IgD-negative memory B cell (primary cell): ENCODE measurements at regions not wholly inside any gene's neighbourhood (a gene's known extent, or its start where the extent isn't known, plus 50 kb on each side); places are given as distances from the start of the nearest gene placed in this dataset.

Experiments used
- H3K27ac Mint-ChIP-seq, 3 donors: one replicate each; pipeline ENCODE4 v1.8.0; 2020 to 2022; ENCODE audit warnings: mild to moderate bottlenecking in 3 of 3, mixed read lengths in 3 of 3, moderate library complexity in 1 of 3
- H3K27me3 Mint-ChIP-seq: one replicate; pipeline ENCODE4 v1.8.0; 2021; ENCODE audit warnings: mixed read lengths
- H3K36me3 Mint-ChIP-seq: one replicate; pipeline ENCODE4 v1.8.0; 2020; ENCODE audit warnings: mild to moderate bottlenecking, mixed read lengths
- H3K4me1 Mint-ChIP-seq, 3 donors: one replicate each; pipeline ENCODE4 v1.8.0; 2020 to 2022; ENCODE audit warnings: mixed read lengths in 3 of 3, mild to moderate bottlenecking in 1 of 3
- H3K4me3 Mint-ChIP-seq, 4 donors: one replicate each; pipeline ENCODE4 v1.8.0; 2020 to 2022; ENCODE audit warnings: mild to moderate bottlenecking in 4 of 4, mixed read lengths in 4 of 4, moderate library complexity in 3 of 4
- H3K9me3 Mint-ChIP-seq, 3 donors: one replicate each; pipeline ENCODE4 v1.8.0; 2020 to 2021; ENCODE audit warnings: mixed read lengths in 3 of 3, mild to moderate bottlenecking in 1 of 3

DNA sequence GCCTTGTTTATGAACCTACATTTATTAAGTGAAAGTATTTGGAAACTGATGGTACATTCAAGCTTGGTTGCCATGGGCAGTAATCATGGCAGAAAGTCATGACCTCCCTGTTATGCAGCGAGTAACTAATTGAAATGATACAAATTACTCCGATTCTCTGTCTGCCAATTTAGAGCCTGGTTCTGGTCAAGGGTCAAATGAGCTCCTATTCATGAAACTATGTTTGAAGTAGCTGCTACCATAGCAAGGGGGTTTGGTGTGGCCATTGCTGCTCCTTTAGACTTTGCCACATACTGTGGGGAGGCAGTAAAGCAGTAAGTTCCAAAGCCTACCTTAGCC lies 187.2 kb upstream of the FOXD3 start:
- Mint-ChIP-seq H3K27me3 (no peaks in the 10 kb centered on the region), H3K36me3 (no peaks in the 10 kb centered on the region), H3K4me1 (no peaks in the 10 kb centered on the region), H3K9me3 (peaks cover 0 to 1% (median 0%) of the 10 kb centered on the region in 3 donors), H3K27ac (no peak overlapping the region), H3K4me3 (no peak overlapping the region)

DNA sequence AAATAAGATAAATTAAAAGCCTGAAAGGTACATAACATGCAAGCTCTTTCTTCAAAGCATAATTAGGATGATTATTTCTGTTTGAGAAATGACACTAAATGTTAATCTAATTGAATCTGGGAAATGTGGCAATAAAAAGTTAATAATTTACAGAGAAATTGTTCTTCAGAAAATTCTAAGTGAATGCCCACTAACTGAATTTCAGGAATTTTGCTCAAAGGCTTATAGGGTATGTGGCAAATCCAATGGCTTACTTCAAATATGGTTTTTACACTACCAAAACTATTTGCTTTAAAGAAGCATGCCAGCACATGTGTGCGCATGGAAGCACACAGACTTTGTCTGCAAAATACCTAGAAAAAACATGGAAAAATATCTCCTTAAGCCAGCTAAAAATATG lies 186.6 kb upstream of the FOXD3 start:
- Mint-ChIP-seq H3K9me3 (peaks cover 0 to 1% (median 0%) of the 10 kb centered on the region in 3 donors), H3K27me3 (no peaks in the 10 kb centered on the region), H3K36me3 (no peaks in the 10 kb centered on the region), H3K27ac (no peak overlapping the region), H3K4me3 (no peak overlapping the region), H3K4me1 (no peaks in the 10 kb centered on the region)

DNA sequence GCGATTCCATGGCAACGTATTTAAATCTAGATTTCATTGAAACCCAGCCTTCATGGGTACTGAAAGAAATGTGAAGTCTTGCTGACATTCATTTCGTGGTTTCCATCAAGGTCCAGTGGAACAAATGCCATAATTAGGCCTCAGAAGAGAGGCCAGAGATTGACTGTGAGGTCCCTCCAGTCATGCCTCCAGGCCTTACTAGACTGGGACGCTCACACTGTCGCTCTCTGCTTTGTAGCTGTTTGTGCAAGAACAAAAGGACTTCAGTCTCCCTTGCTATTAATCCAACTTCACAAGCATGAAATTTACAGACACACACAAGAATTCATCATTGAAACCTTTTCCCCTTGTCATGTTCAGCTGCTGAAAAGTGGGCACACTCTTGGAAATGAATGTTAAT lies 180.4 kb upstream of the FOXD3 start:
- Mint-ChIP-seq H3K27ac (no peak overlapping the region), H3K4me1 (peaks cover 0 to 1% (median 0%) of the 10 kb centered on the region in 3 donors), H3K27me3 (no peaks in the 10 kb centered on the region), H3K9me3 (peaks cover 0 to 1% (median 0%) of the 10 kb centered on the region in 3 donors), H3K36me3 (no peaks in the 10 kb centered on the region), H3K4me3 (no peak overlapping the region)

DNA sequence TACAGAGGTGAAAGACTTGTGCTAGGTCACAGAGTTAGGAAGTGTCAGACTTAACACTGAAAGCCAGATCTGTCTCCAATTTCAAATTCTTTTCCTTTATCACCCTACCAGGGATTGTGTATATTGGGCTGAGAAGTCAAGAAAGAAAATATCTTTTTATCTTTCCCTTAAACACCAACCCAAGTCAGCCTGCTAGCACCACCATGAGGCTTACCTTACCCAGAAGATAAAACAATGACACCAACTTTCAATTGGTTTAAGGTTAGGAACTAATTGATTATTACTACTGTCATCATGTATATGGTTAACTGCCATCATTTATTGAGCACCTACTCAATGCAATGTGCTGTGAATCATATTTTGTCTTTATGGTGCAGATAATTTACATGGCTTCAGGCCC lies 178.9 kb upstream of the FOXD3 start:
- no peaks in the 10 kb centered on the region for H3K27me3 Mint-ChIP-seq
- peaks cover 0 to 1% (median 0%) of the 10 kb centered on the region in 3 donors for H3K4me1 Mint-ChIP-seq
- no peak overlapping the region for H3K4me3 Mint-ChIP-seq
- H3K9me3 Mint-ChIP-seq = no peaks in the 10 kb centered on the region
- H3K27ac Mint-ChIP-seq = no peak overlapping the region
- no peaks in the 10 kb centered on the region for H3K36me3 Mint-ChIP-seq

DNA sequence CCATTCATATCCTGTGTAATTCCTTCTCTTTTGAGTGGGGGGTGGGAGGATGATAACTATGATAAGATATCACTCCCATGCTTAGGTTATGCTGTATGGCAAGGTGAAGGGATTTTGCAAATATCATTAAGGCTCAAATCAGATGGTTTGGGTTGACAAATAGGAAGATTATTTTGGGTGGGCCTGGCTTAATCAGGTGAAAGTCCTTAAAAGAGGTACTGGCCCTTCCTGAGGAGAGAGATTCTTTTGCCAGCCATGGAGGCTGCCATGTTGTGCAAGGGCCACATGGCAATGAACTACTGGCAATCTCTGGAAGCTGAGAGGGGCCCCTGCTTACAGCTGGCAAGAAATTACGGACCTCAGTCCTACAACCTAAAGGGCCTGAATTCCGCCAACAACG lies 174.6 kb upstream of the FOXD3 start:
- H3K9me3 Mint-ChIP-seq = no peaks in the 10 kb centered on the region
- H3K4me3 Mint-ChIP-seq = no peak overlapping the region
- H3K36me3 Mint-ChIP-seq = no peaks in the 10 kb centered on the region
- no peak overlapping the region for H3K27ac Mint-ChIP-seq
- peaks cover 0 to 1% (median 0%) of the 10 kb centered on the region in 3 donors for H3K4me1 Mint-ChIP-seq
- H3K27me3 Mint-ChIP-seq = peaks cover 8% of the 10 kb centered on the region

DNA sequence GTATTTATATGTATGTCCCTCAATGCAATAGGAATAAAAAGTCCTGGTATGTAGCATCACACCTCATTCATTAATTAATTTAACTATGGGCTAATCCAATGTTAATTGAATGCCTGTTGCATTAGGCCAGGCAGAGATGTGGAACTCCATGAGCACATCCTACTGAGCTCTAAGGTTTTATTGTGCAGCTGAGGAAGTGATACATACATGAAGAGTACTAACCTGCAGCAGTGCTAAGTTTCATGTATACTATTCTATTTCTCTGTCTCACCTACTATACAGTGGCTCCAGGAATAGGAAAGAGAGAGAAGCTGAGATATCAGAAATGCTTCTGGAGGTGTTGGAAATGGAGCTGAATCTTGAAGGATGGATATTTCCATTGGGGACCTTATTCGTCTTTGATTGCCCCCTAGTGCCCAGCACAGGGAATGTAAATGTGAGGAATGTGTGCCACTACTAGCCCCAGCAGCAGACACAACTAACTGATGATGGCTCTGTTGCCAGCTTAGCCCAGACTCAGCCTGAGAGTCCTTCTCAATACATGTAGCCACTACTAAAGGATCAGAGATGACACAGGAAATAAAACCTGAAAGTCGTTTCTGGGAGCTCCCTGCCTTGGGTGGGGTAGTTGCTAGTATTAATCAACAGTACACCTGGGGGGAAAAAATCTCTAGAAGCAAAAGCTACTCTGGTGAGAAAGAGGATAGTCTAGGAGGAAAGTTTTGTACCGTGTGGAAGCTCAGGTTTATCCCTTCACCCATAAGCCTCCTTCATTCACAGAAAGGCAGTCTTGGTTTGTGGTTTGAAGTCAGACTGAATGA lies 173.3 kb upstream of the FOXD3 start:
- H3K27me3 Mint-ChIP-seq = peaks cover 12% of the 10 kb centered on the region
- H3K27ac Mint-ChIP-seq = no peak overlapping the region
- H3K4me1 Mint-ChIP-seq = no peaks in the 10 kb centered on the region
- H3K36me3 Mint-ChIP-seq = no peaks in the 10 kb centered on the region
- no peaks in the 10 kb centered on the region for H3K9me3 Mint-ChIP-seq
- H3K4me3 Mint-ChIP-seq = no peak overlapping the region

DNA sequence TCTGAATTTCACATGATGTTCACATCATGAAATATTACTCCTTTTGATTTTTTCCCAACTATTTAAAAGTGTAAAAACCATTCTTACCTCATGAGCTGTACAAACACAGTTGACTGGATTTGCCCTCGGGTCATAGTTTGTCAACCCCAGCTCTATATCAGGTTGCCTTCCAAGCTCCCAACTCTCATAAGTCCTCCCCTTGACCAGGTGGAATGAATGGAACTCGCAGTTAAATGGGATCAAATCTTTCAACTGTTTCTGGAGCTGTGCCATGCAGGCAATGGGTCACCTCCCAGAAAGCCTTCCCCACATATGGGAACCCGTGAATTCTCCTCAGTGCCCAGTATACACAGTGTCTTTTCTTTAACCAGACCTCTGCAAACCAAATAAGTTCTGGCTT lies 169.8 kb upstream of the FOXD3 start:
- Mint-ChIP-seq H3K27me3 (peaks cover 12% of the 10 kb centered on the region), H3K4me3 (no peak overlapping the region), H3K4me1 (no peaks in the 10 kb centered on the region)

DNA sequence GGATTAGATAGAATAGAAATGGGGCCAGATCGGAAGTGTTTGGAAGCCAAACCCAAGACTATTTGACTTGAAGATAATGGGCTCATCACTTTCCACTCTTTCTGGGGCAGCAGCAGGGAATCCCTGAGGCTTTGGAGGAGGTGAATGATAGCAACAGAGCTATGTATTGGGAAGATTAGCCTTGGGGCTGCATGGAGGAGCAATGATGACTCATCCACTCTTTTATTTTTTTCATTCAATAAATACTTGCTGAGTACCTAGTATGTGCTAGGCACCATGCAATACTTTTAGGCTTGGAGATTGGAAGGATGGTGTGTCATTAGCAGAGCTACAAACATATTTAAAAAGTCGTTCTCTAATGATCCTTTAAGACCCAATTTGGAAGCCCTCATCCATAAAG lies 166.9 kb upstream of the FOXD3 start:
- no peak overlapping the region for H3K27ac Mint-ChIP-seq
- no peaks in the 10 kb centered on the region for H3K36me3 Mint-ChIP-seq
- peaks cover 17% of the 10 kb centered on the region for H3K27me3 Mint-ChIP-seq
- no peaks in the 10 kb centered on the region for H3K9me3 Mint-ChIP-seq
- no peak overlapping the region for H3K4me3 Mint-ChIP-seq
- H3K4me1 Mint-ChIP-seq = no peaks in the 10 kb centered on the region

More for the DNA sequence above, 169.8 kb upstream of the FOXD3 start:
- no peaks in the 10 kb centered on the region for H3K36me3 Mint-ChIP-seq
- H3K27ac Mint-ChIP-seq = no peak overlapping the region
- no peaks in the 10 kb centered on the region for H3K9me3 Mint-ChIP-seq

DNA sequence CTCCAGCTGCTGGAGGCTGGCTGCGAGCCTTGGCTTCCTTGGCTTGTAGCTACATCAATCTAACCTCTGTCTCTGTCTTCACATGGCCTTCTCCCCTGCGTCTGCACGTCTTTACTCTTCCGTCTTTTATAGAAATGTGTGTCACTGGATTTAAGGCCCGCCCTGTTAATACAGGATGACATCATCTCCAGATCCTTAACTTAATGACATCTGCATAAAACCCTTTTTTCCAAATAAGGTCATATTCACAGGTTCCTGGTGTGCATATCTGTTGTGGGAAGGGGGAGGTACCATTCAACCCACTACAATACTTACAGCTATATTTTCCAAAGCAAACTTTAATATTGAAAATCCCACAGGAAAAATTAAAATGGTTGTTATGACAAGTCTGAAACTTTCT lies 165.3 kb upstream of the FOXD3 start:
- Mint-ChIP-seq H3K27ac (no peak overlapping the region), H3K36me3 (no peaks in the 10 kb centered on the region), H3K4me3 (no peak overlapping the region), H3K4me1 (no peaks in the 10 kb centered on the region), H3K9me3 (no peaks in the 10 kb centered on the region), H3K27me3 (peaks cover 12% of the 10 kb centered on the region)

DNA sequence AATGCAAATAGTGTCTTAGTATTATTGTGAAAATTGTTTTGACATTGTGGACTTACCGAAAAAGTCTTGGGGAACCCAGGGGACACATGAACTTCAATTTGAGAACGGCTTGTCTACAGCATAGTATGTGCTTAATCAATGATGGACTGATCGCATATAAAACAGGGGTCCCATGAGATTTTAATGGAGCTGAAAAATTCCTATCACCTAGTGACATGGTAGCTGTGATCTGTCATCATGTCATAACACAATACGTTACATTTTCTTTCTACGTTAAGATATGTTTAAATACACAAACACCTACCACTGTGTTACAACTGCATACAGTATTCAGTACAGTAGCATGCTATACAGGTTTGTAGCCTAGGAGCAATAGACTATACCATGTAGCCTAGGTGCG lies 153.3 kb upstream of the FOXD3 start:
- Mint-ChIP-seq H3K36me3 (no peaks in the 10 kb centered on the region), H3K4me3 (no peak overlapping the region), H3K27me3 (peaks cover 18% of the 10 kb centered on the region), H3K4me1 (peaks cover 0 to 1% (median 0%) of the 10 kb centered on the region in 3 donors), H3K9me3 (peaks cover 0 to 3% (median 0%) of the 10 kb centered on the region in 3 donors), H3K27ac (no peak overlapping the region)

DNA sequence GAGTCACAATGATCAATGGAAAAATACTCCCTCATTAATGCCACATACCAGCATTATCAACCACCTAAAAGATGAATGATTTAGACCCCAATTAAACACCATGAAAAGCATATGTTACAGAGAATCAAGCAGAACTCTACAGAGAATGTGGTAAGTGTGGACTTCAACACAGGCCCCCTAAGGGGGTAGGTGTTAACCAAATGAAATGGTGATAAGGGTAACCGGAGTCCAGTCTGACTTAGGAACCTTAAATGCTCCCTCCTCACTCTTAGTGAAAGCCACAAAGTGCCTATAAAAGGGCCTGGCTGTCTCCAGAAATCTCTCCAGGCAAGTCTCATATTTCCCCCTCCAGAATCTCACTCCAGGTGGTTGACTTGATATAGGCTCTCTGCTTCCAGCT lies 149.2 kb upstream of the FOXD3 start:
- Mint-ChIP-seq H3K27me3 (peaks cover 9% of the 10 kb centered on the region), H3K27ac (no peak overlapping the region)

DNA sequence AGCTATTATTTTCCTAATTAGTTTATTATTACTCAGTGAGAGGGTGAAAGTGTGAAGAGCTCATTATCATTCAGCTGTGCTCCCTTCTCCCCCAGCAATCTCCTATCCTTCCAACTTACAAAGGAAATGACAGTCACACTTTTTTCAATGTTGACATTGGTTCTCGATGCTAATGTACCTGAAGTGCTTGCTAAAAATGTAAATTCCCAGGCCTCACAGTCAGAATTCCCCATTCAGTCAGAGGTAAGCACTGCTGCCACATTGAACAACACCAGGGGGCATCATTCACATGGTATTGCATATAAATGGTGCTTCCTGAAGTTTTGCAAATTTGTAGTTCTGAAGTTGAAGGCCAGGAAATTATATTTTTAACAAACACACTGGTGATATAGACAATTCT lies 132.7 kb upstream of the FOXD3 start:
- H3K4me1 Mint-ChIP-seq = no peaks in the 10 kb centered on the region
- H3K9me3 Mint-ChIP-seq = peaks cover 0 to 2% (median 1%) of the 10 kb centered on the region in 3 donors
- no peak overlapping the region for H3K27ac Mint-ChIP-seq
- H3K27me3 Mint-ChIP-seq = peaks cover 3% of the 10 kb centered on the region
- H3K4me3 Mint-ChIP-seq = no peak overlapping the region
- H3K36me3 Mint-ChIP-seq = no peaks in the 10 kb centered on the region

More for the DNA sequence above, 149.2 kb upstream of the FOXD3 start:
- Mint-ChIP-seq H3K4me1 (no peaks in the 10 kb centered on the region), H3K4me3 (no peak overlapping the region), H3K9me3 (peaks cover 0 to 6% (median 0%) of the 10 kb centered on the region in 3 donors), H3K36me3 (no peaks in the 10 kb centered on the region)

DNA sequence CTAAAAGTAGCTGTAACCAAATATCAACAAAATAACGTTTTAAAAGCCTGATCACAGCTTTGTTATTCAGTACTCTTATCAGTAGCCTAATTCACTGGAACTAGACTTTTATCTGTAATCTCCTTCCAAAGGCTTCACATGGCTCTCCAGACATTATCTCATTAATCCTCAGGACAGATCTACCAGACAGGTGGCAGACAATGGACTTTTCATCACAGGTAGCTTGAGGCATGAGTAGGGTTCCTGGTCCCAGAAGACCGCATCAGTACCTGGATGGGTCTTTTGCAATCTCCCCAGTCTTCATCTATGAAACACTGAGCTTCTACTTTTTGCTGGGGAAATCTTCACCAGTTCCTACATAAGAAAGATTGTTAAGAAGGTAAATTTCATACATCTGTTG lies 132.2 kb upstream of the FOXD3 start:
- Mint-ChIP-seq H3K4me1 (no peaks in the 10 kb centered on the region), H3K9me3 (peaks cover 0 to 2% (median 1%) of the 10 kb centered on the region in 3 donors), H3K4me3 (no peak overlapping the region), H3K36me3 (no peaks in the 10 kb centered on the region), H3K27me3 (peaks cover 3% of the 10 kb centered on the region), H3K27ac (no peak overlapping the region)

DNA sequence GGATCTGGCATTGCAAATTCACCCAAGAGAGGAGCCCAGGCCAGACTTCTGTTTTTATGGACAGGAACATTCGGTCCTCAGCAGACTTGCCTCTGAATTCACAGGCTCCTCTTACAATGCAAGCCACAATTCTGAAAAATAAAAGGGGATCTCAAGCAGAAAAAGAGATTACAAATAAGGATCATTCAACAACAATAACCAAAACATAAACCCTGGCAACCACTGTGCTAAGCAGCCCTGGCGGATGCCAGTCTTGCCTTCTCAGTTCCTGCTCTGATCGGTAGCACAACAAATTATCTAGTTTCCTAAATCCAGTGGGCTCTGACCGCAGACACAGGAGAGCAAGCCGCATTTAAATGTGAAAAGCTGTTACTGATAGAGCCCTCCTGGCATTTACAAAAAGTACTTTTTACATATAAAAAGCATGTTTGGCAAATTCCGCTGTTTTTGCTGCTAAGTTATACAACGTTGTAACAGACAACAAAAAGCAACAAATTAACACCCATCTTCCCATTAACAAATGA lies 123.4 kb upstream of the FOXD3 start:
- H3K9me3 Mint-ChIP-seq = peaks cover 0 to 5% (median 1%) of the 10 kb centered on the region in 3 donors
- H3K27ac Mint-ChIP-seq = no peak overlapping the region
- peaks cover 3% of the 10 kb centered on the region for H3K27me3 Mint-ChIP-seq
- no peaks in the 10 kb centered on the region for H3K4me1 Mint-ChIP-seq
- H3K36me3 Mint-ChIP-seq = no peaks in the 10 kb centered on the region
- no peak overlapping the region for H3K4me3 Mint-ChIP-seq

DNA sequence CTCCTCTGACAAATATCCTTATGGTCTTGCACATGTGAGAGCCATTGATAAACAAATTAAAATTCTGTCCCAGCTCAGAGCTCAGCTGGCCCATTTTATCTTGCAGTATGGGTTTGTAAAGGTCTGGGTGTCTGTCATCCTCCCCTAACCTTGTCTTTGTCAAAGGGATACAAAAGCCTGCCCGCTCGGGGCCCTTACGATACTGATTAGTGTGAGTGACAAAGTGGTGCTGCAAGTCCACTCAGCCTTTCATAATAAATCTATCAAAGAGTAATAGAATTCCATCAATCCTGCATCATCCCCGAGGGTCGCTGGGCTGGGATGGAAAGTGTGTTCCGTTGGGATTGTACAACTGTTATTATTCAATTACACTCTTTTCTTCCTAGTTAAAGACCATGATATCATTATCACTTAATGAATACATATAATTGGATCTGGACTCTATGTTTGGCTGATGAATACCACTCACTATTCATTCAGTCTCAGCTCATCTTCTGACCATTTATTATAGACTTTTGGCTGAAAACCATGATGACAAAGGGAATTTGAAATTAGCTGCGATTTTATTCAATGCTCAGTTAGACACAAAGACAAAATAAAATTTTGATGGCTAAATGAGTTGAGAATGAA lies 122.5 kb upstream of the FOXD3 start:
- no peaks in the 10 kb centered on the region for H3K4me1 Mint-ChIP-seq
- peaks cover 0 to 3% (median 0%) of the 10 kb centered on the region in 3 donors for H3K9me3 Mint-ChIP-seq
- H3K36me3 Mint-ChIP-seq = no peaks in the 10 kb centered on the region
- no peaks in the 10 kb centered on the region for H3K27me3 Mint-ChIP-seq
- H3K4me3 Mint-ChIP-seq = no peak overlapping the region
- no peak overlapping the region for H3K27ac Mint-ChIP-seq

DNA sequence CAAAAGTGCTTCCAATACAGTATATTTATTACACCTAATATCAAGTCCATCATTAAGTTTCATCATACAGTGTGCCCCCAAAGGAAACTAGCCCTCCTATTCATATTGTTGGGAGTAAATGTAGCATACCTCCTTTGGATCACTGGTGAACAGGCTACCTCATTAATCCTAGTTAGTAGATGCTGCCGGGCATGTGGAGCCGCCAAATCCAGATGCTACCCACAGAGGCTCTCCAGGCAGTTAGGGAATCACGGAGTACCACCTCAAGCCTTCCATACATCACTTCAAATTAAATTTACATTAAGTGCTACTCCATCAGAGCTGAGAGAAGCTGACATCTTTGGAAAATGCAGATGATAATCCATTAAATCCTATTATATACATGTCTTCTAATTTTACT lies 121.7 kb upstream of the FOXD3 start:
- Mint-ChIP-seq H3K9me3 (peaks cover 0 to 3% (median 0%) of the 10 kb centered on the region in 3 donors), H3K36me3 (no peaks in the 10 kb centered on the region), H3K27me3 (peaks cover 1% of the 10 kb centered on the region), H3K4me1 (no peaks in the 10 kb centered on the region), H3K4me3 (no peak overlapping the region), H3K27ac (no peak overlapping the region)
